Uterus (tissue), 3 donors: ENCODE measurements at regions not wholly inside any gene's neighbourhood (a gene's known extent, or its start where the extent isn't known, plus 50 kb on each side); places are given as distances from the start of the nearest gene placed in this dataset.

Experiments
- DNase-seq, 2 donors: peaks; one replicate each; pipeline ENCODE4 v3.0.0-alpha.2; 2019 to 2020
- H3K27ac ChIP-seq, 2 donors: fragments of 200-600 bp; sonication (generic); 1 replicate in 1 of 2; 2 replicates in 1 of 2; pipeline ENCODE4 v1.5.1; 2016 to 2018
- H3K27me3 ChIP-seq, 2 donors: fragments of 200-600 bp; sonication (generic); one replicate each; pipeline ENCODE4 v1.5.1; 2018 to 2019; ENCODE audit warnings: control low read depth in 1 of 2
- H3K36me3 ChIP-seq, 2 donors: fragments of 200-600 bp; sonication (generic); one replicate each; pipeline ENCODE4 v1.5.1; 2019; ENCODE audit warnings: control low read depth in 1 of 2
- H3K4me1 ChIP-seq, 2 donors: fragments of 200-600 bp; sonication (generic); one replicate each; pipeline ENCODE4 v1.5.1; 2018 to 2019; ENCODE audit warnings: control low read depth in 1 of 2
- H3K4me3 ChIP-seq, 2 donors: fragments of 200-600 bp; sonication (generic); 1 replicate in 1 of 2; 2 replicates in 1 of 2; pipeline ENCODE4 v1.5.1; 2018 to 2019; ENCODE audit warnings: mild to moderate bottlenecking in 1 of 2
- H3K9me3 ChIP-seq, 2 donors: fragments of 200-600 bp; sonication (generic); one replicate each; pipeline ENCODE4 v1.5.1; 2019; ENCODE audit warnings: control low read depth in 1 of 2
- POLR2A ChIP-seq, 2 donors: fragments of 450-650 bp; IDR thresholded peaks; one replicate each; pipeline ENCODE4 v1.6.1; 2016; ENCODE audit warnings: antibody characterized with exemption in 2 of 2, mild to moderate bottlenecking in 1 of 2, moderate library complexity in 1 of 2
- intact Hi-C: fragments of 100-400 bp; cut with DNase I; formaldehyde crosslinking; loops from one replicate; pipeline ENCODE4 v1.15.1; 2023; ENCODE audit warnings: low total_unique reads
- TF ChIP-seq, protein P1 (sequence below), 4 experiments: fragments of 200-600 bp in 2 of 4; fragments of 450-650 bp in 2 of 4; sonication (generic) in 2 of 4; IDR thresholded peaks; one replicate each; pipeline ENCODE4 v1.5.1; 2016 to 2019; ENCODE audit warnings: antibody characterized with exemption in 4 of 4, mild to moderate bottlenecking in 2 of 4, moderate library complexity in 1 of 4
- donor health status: DM: yes; HTN: yes; CAD: no.

DNA sequence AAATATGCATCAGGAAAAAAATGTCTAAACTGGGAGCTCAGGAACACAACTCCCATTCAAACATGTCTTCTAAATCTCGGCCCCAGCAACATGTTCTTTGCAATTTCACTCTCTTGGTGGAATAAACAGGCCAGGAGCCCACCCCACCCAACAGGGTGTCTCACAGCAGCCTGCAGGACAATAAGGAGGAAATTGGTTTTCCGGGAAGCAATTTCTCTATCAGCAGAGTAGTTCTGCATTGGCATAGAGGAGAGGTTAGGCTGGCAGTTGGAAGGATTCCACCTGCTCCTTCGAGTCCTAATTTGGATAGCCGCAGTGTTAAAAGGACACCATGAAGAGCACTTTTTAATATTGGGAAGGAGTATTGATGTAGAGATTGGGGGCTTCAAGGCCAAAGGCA, 55.9 kb upstream of the BARX2 start:
- Histone ChIP-seq H3K4me1 (no peaks in the 10 kb centered on the region), H3K4me3 (no peak overlapping the region), H3K36me3 (no peaks in the 10 kb centered on the region), H3K27ac (no peak overlapping the region), H3K27me3 (no peaks in the 10 kb centered on the region), H3K9me3 (no peaks in the 10 kb centered on the region)
- DNase-seq: no peak
- intact Hi-C loops: no loop called here
- TF ChIP-seq, protein P1, sequence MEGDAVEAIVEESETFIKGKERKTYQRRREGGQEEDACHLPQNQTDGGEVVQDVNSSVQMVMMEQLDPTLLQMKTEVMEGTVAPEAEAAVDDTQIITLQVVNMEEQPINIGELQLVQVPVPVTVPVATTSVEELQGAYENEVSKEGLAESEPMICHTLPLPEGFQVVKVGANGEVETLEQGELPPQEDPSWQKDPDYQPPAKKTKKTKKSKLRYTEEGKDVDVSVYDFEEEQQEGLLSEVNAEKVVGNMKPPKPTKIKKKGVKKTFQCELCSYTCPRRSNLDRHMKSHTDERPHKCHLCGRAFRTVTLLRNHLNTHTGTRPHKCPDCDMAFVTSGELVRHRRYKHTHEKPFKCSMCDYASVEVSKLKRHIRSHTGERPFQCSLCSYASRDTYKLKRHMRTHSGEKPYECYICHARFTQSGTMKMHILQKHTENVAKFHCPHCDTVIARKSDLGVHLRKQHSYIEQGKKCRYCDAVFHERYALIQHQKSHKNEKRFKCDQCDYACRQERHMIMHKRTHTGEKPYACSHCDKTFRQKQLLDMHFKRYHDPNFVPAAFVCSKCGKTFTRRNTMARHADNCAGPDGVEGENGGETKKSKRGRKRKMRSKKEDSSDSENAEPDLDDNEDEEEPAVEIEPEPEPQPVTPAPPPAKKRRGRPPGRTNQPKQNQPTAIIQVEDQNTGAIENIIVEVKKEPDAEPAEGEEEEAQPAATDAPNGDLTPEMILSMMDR (IDR thresholded peaks at IDR 0.05): no peak
- no peak for TF ChIP-seq POLR2A (IDR thresholded peaks at IDR 0.05)

DNA sequence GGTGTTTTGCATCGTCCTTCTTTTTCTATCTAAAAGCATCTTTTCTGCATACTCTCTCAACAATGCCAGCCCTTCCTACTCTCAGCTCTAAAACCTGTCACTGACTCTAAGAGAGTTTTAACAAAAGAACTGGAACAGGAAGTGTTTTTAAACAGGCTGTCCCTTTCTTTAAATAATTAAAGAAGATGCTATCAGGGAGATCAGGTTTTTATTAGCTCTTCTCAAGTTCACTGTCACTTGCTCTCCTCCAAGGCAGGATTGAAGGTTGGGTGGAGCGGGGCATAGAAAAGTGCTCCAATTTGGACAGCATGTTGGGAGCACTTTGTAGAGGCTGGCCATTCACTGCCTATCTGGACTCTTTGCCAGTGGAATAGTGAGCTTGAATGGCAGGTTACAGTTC, 56.4 kb upstream of the BARX2 start:
- intact Hi-C loops: no loop called here

DNA sequence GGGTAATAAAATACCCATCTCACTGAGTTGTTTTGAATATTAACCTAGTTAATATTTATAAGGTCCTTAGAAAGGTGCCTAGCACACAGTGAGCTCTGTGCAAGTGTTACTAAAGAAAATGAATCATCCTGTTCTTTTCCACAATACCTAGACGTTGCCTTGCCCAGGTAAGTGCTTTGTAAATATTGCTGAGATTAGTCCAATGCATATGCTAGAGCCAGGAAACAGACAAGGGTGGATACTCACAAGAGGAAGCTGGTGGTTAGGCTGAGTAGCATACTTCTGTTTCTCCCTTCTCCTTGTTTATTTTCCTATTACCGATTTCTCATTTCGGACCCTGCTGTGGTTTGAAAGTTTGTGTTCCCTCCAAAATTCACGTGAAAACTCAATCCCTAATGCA, 58.1 kb upstream of the BARX2 start:
- Histone ChIP-seq H3K27me3 (no peaks in the 10 kb centered on the region), H3K4me3 (no peak overlapping the region), H3K36me3 (no peaks in the 10 kb centered on the region), H3K9me3 (no peaks in the 10 kb centered on the region), H3K27ac (no peak overlapping the region), H3K4me1 (no peaks in the 10 kb centered on the region)
- intact Hi-C loops: no loop called here
- TF ChIP-seq POLR2A (IDR thresholded peaks at IDR 0.05): no peak
- no peak for DNase-seq

More for the DNA sequence above, 56.4 kb upstream of the BARX2 start:
- Histone ChIP-seq H3K27ac (no peak overlapping the region), H3K4me1 (no peaks in the 10 kb centered on the region), H3K36me3 (no peaks in the 10 kb centered on the region), H3K4me3 (no peak overlapping the region), H3K9me3 (no peaks in the 10 kb centered on the region), H3K27me3 (no peaks in the 10 kb centered on the region)
- TF ChIP-seq, protein P1 (IDR thresholded peaks at IDR 0.05): no peak
- no peak for TF ChIP-seq POLR2A (IDR thresholded peaks at IDR 0.05)
- DNase-seq: no peak

DNA sequence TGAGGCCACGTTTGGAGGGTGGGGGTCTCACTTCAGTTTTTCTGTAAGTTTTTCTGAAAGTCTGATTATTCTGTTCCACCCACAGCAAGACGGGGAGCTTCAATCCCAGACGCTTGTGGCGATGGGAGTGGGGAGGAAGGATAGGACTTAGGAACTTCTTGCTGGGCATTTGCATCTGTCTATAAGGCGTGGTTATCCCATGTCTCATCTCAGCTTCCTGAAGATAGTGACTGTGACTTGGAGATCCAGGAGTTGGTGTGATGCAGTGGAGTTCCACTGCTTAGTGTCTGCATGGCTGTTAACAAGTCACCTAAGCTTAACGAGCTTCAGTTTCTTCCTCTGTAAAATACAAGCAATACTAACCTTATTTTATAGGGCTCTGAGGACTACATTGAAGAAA, 58.9 kb upstream of the BARX2 start:
- no peak for DNase-seq
- intact Hi-C loops: no loop called here
- TF ChIP-seq POLR2A (IDR thresholded peaks at IDR 0.05): no peak
- TF ChIP-seq, protein P1 (IDR thresholded peaks at IDR 0.05): no peak
- H3K9me3 ChIP-seq: no peaks in the 10 kb centered on the region
- no peaks in the 10 kb centered on the region for H3K4me1 ChIP-seq
- no peak overlapping the region for H3K27ac ChIP-seq
- H3K27me3 ChIP-seq: no peaks in the 10 kb centered on the region
- H3K4me3 ChIP-seq: no peak overlapping the region
- no peaks in the 10 kb centered on the region for H3K36me3 ChIP-seq

DNA sequence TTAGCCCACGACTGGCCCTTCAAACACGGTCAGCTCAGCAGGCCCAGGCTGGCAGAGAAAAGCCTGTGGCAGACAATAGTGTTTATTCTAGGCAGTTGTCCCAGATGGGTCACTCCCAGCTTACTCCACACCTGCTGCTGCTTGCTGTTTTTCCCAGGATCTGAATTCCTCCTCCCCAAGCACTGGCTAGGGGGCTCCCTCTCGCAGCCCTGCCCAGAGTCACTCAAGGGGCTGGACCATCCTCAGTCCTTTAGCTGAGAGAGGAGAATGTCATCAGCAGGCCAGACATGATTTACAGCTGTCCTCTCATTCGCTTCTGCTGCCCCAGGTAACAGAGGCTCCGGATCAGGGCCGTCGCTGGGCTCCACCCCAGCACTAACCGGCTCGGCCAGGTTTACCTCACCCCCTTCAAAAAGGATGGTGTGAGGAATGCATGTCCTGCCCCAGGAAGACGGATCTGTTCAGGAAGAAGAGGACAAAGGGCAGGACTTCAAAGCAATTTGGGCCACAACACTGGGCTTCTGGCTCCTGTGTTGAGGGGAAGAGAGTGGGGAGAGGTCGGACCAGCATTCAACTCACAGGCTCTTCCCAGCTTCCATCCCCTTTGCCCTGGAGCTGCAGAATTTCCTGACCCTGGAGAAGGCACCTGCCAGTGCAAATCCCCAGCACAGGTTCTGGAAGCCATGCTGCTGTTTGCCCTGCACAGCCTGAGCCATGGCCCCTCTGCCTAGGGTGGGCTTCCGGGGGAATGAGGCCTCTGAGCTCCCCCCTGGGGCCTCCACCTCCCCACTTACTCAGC, 59.7 kb upstream of the BARX2 start:
- Histone ChIP-seq H3K9me3 (no peaks in the 10 kb centered on the region), H3K36me3 (no peaks in the 10 kb centered on the region), H3K4me1 (no peaks in the 10 kb centered on the region), H3K27ac (no peak overlapping the region), H3K4me3 (no peak overlapping the region), H3K27me3 (no peaks in the 10 kb centered on the region)
- no peak for DNase-seq
- TF ChIP-seq, protein P1 (IDR thresholded peaks at IDR 0.05): no peak
- TF ChIP-seq POLR2A (IDR thresholded peaks at IDR 0.05): no peak
- intact Hi-C loops: no loop called here
